Colonic mucosa (tissue), 4 donors: ENCODE measurements at regions not wholly inside any gene's neighbourhood (a gene's known extent, or its start where the extent isn't known, plus 50 kb on each side); places are given as distances from the start of the nearest gene placed in this dataset.

Experiments
- DNase-seq: peaks from one replicate; pipeline ENCODE4 v3.0.0-alpha.2; 2020
- H3K27ac ChIP-seq: fragments of 200-600 bp; one replicate; pipeline ENCODE4 v1.8.0; 2021
- H3K27me3 ChIP-seq: fragments of 200-600 bp; one replicate; pipeline ENCODE4 v1.8.0; 2021
- H3K36me3 ChIP-seq: fragments of 200-600 bp; one replicate; pipeline ENCODE4 v1.8.0; 2021
- H3K4me1 ChIP-seq: fragments of 200-600 bp; one replicate; pipeline ENCODE4 v1.8.0; 2021; ENCODE audit warnings: mild to moderate bottlenecking
- H3K4me3 ChIP-seq: fragments of 200-600 bp; one replicate; pipeline ENCODE4 v1.8.0; 2021
- H3K9ac ChIP-seq, 2 donors: one replicate each; pipeline ENCODE4 v1.7.0; 2013; ENCODE audit warnings: control low read depth in 2 of 2, low read depth in 2 of 2, low read length in 2 of 2
- H3K9me3 ChIP-seq: fragments of 200-600 bp; one replicate; pipeline ENCODE4 v1.8.0; 2021
- CTCF ChIP-seq: fragments of 200-600 bp; IDR thresholded peaks from one replicate; pipeline ENCODE4 v1.8.0; 2022; ENCODE audit warnings: antibody characterized with exemption, mild to moderate bottlenecking
- intact Hi-C: fragments of 100-400 bp; cut with DNase I; formaldehyde crosslinking; loops from one replicate; pipeline ENCODE4 v1.14.1; 2022
- donor health status: healthy.
- donor health status: DM: no; HTN: no; CAD: no.
- donor health status: DM: no; HTN: no; CAD: no.

DNA sequence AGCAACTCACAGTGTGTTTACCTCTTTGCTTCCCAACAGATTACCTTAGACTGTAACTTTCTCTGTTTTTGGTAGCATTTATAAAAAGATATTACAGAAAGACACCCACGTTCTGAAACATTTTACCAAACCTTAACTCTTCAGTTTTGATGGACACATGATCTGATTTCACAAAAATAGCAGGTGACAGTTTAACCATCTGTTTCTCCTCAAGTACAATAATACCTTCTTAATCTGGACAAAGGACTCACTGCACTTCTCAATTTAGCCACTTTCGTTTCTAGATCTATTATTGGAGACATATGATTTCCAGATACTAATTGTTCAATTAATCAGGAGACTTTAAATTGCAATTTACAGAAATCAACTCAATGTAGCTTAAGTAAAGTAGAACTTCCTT lies 703.8 kb upstream of the KIF2B start:
- DNase-seq = no peak
- H3K36me3 ChIP-seq = no peaks in the 10 kb centered on the region
- intact Hi-C loops = no loop called here
- no peak overlapping the region for H3K9ac ChIP-seq
- no peaks in the 10 kb centered on the region for H3K9me3 ChIP-seq
- no peak overlapping the region for H3K4me3 ChIP-seq
- no peaks in the 10 kb centered on the region for H3K4me1 ChIP-seq
- no peaks in the 10 kb centered on the region for H3K27me3 ChIP-seq
- H3K27ac ChIP-seq = no peak overlapping the region
- no peak for TF ChIP-seq CTCF

DNA sequence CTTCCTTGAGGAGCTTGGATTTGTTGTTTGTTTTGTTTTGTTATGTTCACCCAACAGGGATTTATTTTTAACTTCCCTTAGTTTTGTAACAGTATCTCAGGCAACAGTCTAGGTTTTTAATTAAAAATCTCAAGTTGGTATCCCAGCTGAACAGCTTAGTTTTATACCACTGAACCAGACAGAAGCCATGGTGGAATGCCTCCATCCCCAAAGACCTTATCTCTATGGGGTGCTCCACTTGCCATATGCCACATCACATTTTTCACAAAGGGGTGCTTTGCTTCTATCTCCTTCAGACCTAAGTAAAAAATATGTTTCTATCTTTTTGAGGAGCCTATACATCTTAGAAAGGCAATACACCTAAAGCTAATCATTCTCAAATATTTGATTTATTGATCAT lies 715.8 kb upstream of the KIF2B start:
- Histone ChIP-seq H3K36me3 (no peaks in the 10 kb centered on the region), H3K9ac (no peak overlapping the region), H3K4me3 (no peak overlapping the region), H3K4me1 (no peaks in the 10 kb centered on the region), H3K9me3 (no peaks in the 10 kb centered on the region), H3K27ac (no peak overlapping the region), H3K27me3 (no peaks in the 10 kb centered on the region)
- DNase-seq = no peak
- intact Hi-C loops = no loop called here
- TF ChIP-seq CTCF = no peak

GRCh38 chr17:53101706-53102105 lies 721.0 kb upstream of the KIF2B start:
- no peaks in the 10 kb centered on the region for H3K4me1 ChIP-seq
- H3K9ac ChIP-seq = no peak overlapping the region
- no peaks in the 10 kb centered on the region for H3K27me3 ChIP-seq
- no peaks in the 10 kb centered on the region for H3K9me3 ChIP-seq
- no peak for TF ChIP-seq CTCF
- intact Hi-C loops = no loop called here
- H3K27ac ChIP-seq = no peak overlapping the region
- DNase-seq = no peak
- no peak overlapping the region for H3K4me3 ChIP-seq
- H3K36me3 ChIP-seq = no peaks in the 10 kb centered on the region

GRCh38 chr17:53100126-53100525 lies 722.6 kb upstream of the KIF2B start:
- no peaks in the 10 kb centered on the region for H3K9me3 ChIP-seq
- H3K9ac ChIP-seq = no peak overlapping the region
- no peaks in the 10 kb centered on the region for H3K4me1 ChIP-seq
- no peaks in the 10 kb centered on the region for H3K36me3 ChIP-seq
- no peaks in the 10 kb centered on the region for H3K27me3 ChIP-seq
- intact Hi-C loops = no loop called here
- no peak for DNase-seq
- no peak overlapping the region for H3K27ac ChIP-seq
- no peak for TF ChIP-seq CTCF
- no peak overlapping the region for H3K4me3 ChIP-seq

DNA sequence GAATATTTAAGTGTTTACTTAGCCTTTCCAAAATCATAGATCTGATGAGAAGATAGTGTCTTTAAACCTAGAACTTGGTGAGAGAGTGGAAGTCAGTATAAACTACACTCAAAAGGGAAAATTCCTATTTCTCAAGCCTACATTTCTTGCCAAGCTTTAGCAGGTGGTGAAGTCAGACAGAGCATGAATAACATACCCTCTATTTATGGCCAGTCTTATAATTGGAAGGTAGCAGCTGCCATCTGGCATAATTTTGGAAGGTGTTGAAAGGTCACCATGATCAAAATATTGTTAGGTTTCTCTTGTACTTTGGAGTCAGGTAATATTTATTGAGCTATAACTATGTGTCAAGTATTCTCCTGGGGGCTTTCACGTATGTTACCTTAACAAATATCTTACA lies 729.3 kb upstream of the KIF2B start:
- Histone ChIP-seq H3K4me1 (no peaks in the 10 kb centered on the region), H3K9ac (no peak overlapping the region), H3K27me3 (no peaks in the 10 kb centered on the region), H3K4me3 (no peak overlapping the region), H3K36me3 (no peaks in the 10 kb centered on the region), H3K9me3 (no peaks in the 10 kb centered on the region), H3K27ac (no peak overlapping the region)
- no peak for DNase-seq
- intact Hi-C loops = no loop called here
- no peak for TF ChIP-seq CTCF

DNA sequence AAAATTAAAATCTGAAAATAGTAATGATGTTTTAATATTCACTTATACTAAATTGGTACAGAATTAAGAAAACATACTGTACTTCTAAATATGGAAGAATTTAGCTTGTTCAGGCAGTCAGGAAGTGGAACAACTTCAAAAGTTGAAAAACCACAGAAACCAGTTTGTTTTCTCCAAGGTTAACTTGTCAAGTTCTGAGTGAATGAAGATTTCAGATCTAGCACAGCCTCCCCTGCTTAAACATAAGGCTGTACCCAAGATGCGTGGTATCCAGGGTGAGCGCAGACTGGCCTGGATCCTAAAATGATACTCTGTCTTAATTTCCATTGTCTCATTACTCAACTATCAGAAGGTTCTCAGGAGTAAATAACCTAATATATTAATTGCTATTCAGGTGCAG lies 730.7 kb upstream of the KIF2B start:
- no peak for TF ChIP-seq CTCF
- H3K27ac ChIP-seq = no peak overlapping the region
- H3K9me3 ChIP-seq = no peaks in the 10 kb centered on the region
- no peak overlapping the region for H3K4me3 ChIP-seq
- H3K4me1 ChIP-seq = no peaks in the 10 kb centered on the region
- no peak overlapping the region for H3K9ac ChIP-seq
- DNase-seq = no peak
- no peaks in the 10 kb centered on the region for H3K36me3 ChIP-seq
- H3K27me3 ChIP-seq = no peaks in the 10 kb centered on the region
- intact Hi-C loops = no loop called here
